Glomerular endothelial cell (primary cell): ENCODE measurements at regions not wholly inside any gene's neighbourhood (a gene's known extent, or its start where the extent isn't known, plus 50 kb on each side); places are given as distances from the start of the nearest gene placed in this dataset.
"Not testable (repeated sequence)": the region's sequence is repeated elsewhere in the genome, so short reads cannot be mapped to it uniquely, and the experiment has no call there.

Source experiments
- DNase-seq: peaks from one replicate; pipeline ENCODE4 v3.0.0-alpha.2; 2011; ENCODE audit warnings: low read depth, low spot score; ENCODE audit errors: extremely low read depth

- no peak for DNase-seq
Measured at GRCh38 chr7:65453341-65454030, 79.8 kb downstream of the ZNF92 start.

DNA sequence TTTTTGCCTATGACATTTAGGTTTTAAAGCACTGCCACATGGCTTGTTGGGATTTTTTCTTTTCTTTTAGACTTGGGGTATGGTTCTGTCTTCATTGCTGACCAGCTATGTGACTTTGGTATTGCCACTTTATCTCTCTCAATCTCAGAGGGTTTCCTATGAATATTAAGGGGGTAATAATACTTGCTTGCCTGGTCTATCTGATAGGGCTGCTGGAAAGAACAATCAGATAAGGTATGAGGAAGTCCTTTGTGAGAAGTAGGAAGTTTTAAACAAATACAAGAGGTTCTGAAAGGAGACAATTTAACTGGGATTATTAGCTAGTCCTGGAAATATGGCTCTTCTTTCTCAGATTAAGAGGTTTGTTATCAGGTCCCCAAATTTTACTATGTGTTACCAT lies 80.8 kb downstream of the ZNF92 start:
- DNase-seq: no peak

GRCh38 chr7:65455050-65455449 lies 81.4 kb downstream of the ZNF92 start:
- DNase-seq: not testable (repeated sequence)

- no peak for DNase-seq
Measured at GRCh38 chr7:65457705-65458104, 84.0 kb downstream of the ZNF92 start.

DNA sequence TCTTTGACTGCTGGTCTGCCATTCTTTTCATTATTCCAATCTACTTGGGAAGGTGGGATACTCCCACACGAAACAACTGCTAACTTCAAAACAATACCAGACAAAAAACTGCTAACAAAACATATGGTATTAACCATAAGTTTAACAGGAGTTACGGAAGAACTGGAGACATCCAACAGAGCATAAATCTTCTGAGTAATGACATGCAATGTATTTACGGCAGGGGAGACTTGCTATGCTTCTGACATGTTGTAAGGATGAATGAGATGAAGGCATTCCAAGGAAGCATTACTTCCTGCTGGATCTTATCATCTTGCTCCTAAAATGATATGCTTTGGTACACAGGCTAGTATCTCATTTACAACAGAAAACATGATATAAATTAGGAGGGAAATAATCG lies 85.8 kb downstream of the ZNF92 start:
- no peak for DNase-seq

DNA sequence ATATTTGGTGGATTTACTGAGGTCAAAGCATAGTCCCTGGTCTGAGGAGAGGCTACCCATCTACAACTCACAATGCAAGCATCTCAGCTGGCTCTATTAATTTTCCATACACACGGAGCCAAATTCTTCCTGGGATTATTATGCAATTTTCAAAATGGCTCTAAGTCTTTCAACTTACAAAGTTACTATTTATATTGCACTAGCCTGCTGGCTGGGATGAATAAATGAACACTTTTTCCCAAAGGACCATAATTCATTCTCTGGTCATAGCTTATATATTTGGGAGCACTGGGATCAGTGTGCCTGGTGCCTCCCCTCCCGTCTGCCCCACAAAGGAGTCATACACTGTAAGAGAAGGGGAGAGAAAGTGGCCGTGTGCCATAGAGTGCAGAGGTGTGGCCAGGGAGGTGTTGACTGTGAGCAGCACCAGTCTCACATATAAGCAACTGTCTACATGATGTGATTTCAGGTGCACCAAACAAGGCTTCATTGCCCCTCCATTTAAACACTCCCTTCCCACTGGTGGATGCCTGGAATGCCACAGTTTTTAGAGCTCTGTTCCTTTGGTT lies 88.6 kb downstream of the ZNF92 start:
- no peak for DNase-seq

- DNase-seq: no peak
Measured at GRCh38 chr7:65463184-65463583, 89.5 kb downstream of the ZNF92 start.

DNA sequence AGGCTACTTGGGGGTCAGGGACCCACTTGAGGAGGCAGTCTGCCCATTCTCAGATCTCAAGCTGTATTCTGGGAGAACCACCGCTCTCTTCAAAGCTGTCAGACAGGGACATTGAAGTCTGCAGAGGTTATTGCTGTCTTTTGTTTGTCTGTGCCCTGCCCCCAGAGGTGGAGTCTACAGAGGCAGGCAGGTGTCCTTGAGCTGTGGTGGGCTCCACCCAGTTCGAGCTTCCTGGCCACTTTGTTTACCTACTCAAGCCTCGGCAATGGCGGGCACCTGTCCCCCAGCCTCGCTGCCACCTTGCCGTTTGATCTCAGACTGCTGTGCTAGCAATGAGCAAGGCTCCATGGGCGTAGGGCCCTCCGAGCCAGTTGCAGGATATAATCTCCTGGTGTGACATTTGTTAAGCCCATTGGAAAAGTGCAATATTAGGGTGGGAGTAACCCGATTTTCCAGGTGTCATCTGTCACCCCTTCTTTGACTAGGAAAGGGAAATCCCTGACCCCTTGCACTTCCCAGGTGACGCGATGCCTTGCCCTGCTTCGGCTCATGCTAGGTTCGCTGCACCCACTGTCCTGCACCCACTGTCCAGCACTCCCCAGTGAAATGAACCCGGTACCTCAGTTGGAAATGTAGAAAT lies 96.4 kb downstream of the ZNF92 start:
- not testable (repeated sequence) for DNase-seq

- no peak for DNase-seq
Measured at GRCh38 chr7:65471587-65471986, 97.9 kb downstream of the ZNF92 start.

GRCh38 chr7:65475040-65475726 lies 101.5 kb downstream of the ZNF92 start:
- DNase-seq: no peak

DNA sequence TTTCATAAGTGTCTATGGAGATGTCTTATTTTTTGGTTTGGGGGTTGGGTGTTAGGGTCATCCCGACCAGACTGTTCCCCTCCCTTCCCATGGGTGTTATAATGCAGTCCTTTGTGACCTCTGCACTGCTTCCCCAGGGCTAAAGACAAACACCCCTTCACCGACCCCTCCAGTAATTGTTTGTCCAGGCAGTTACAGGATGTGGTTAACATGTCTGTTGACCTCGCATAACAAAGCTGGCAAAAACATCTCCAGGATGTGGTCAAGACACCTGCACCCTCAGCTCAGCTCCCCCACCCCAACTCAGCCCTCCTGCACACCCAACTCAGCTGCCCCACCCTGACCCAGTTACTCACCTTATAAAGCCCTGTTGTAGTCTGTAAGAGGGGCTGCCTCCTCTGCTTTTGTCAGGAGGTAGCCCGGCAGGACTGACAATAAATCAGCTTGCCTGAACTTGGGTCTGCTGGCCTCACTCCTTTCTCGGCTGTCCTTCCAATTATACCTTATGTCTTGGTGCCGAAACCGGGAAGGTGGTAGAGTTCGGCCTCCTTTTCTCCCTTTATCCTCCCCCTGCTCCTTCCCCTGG lies 102.2 kb downstream of the ZNF92 start:
- DNase-seq: no peak

DNA sequence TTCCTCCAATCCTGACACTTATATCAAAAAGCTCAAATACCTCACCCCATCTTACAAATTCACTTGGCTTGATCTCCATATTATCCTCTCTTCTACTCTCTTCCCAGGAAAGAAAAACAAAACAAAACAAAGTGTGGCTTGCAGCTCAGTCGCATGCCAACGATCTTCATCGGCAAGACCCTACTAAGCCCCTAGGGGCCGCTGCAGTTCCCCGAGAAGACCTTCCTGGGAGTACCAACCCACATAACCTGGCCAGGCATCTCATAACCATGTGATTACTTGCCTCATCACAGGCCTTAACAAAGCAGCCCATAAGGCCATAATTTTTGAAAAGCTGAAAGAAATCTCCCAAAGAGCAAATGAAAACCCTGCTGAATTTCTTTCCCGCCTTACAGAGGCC lies 103.7 kb downstream of the ZNF92 start:
- no peak for DNase-seq

DNA sequence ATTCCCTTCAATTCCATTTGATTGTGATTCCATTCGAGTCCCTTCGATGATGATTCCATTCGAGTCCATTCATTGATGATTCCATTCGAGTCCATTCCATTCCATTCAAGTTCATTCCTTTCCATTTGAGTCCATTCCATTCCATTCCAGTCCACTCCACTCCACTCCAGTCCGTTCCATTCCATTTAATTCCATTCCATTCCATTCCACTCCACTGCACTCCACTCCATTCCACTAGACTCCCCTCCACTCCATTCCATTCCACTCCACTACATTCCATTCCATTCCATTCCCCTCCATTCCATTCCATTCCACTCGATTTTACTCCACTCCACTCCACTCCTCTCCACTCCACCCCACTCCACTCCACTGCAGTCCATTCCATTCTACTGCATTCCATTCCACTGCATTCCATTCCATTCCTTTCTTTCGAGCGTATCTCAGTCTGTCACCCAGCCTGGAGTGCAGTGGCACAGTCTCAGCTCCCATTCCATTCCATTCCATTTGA lies 115.7 kb downstream of the ZNF92 start:
- DNase-seq: no peak

DNA sequence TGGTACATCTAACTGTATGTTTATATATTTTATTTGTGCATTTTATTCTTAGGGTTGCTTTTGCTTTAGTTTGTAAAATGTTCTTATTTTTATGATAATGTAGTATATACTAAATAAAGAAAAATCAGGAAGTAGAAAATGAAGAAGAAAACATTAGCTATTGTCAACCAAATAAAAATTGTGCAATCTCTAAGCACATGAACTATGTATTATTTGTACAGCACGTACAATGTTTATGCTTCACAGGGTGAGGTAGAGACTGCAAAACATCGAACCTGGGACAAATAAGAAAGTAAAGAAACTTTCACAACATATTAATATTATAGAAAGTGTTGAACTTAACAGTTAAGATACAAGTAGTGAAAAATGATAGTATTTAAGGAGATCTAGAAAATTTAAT lies 123.0 kb downstream of the ZNF92 start:
- not testable (repeated sequence) for DNase-seq

- no peak for DNase-seq
Measured at GRCh38 chr7:65503434-65504152, 129.9 kb downstream of the ZNF92 start.

GRCh38 chr7:65504504-65505319 lies 131.1 kb downstream of the ZNF92 start:
- DNase-seq: not testable (repeated sequence)

GRCh38 chr7:65505320-65505633 lies 131.6 kb downstream of the ZNF92 start:
- DNase-seq: not testable (repeated sequence)

DNA sequence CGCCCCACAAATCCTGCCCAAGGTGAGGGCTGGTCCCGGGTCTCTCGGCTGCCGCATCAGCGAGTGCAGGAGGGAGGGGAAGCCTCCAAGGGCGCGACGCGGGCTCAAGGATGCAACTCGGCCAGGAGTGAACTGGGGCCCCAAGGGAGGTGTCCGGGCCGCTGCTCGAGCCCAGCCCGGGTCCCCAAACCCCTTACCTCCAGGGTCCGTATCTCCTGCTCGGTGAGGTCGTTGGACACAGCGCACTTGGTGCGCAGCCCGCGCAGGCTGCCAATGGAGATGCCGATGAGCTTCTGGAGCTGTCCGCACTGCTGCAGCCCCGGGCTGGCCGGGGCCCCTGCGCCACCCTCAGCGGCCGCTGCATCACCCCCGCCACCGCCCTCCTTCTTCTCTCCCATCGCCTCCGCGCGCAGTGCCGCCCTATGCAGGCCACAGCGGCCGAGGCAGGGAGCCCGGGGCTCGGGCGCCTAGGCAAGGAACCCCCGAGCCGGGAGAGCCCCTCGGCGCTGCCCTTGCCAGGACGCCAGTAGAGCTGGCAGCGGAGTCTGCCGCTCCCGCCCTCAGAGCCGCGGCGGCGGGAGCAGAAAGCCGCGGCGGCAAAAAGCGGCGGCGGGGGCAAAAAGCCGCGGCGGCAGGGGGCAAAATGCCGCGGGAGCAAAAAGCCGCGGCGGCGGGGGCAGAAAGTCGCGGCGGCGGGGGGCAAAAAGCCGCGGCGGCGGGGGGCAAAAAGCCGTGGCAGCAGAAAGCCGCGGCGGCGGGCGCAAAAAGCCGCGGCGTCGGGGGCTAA lies 135.1 kb downstream of the ZNF92 start:
- DNase-seq: not testable (repeated sequence)
